ENCODE measurements at regions not wholly inside any gene's neighbourhood (a gene's known extent, or its start where the extent isn't known, plus 50 kb on each side); places are given as distances from the start of the nearest gene placed in this dataset.

DNA sequence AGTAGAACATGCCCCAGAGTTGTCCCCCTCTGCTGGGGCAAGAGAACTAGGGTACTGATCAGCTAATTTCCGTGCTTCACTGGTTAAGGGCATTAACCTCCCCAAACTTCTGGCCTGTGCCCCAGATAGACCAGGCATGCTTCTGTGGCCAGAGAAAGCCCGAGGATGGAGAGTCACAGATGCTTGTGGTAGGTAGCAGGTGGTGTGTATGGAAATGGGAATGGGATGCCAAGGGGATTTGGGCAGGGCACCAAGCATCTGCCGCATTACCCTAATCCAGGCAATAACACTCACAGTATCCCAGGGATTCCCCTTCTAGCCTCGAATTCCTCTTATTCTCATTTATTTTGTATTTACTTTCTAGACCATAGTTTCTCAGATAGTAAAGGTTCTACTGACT, 124.8 kb upstream of the KLF12 start:
- TF ChIP-seq, protein P1, sequence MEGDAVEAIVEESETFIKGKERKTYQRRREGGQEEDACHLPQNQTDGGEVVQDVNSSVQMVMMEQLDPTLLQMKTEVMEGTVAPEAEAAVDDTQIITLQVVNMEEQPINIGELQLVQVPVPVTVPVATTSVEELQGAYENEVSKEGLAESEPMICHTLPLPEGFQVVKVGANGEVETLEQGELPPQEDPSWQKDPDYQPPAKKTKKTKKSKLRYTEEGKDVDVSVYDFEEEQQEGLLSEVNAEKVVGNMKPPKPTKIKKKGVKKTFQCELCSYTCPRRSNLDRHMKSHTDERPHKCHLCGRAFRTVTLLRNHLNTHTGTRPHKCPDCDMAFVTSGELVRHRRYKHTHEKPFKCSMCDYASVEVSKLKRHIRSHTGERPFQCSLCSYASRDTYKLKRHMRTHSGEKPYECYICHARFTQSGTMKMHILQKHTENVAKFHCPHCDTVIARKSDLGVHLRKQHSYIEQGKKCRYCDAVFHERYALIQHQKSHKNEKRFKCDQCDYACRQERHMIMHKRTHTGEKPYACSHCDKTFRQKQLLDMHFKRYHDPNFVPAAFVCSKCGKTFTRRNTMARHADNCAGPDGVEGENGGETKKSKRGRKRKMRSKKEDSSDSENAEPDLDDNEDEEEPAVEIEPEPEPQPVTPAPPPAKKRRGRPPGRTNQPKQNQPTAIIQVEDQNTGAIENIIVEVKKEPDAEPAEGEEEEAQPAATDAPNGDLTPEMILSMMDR (IDR thresholded peaks at IDR 0.05; ENCODE audit: low read length) = no peak
- TF ChIP-seq EZH2 (optimal IDR thresholded peaks at IDR 0.05; ENCODE audit: low read depth, low read length) = no peak
- no peak for TF ChIP-seq EZH2phosphoT487 (IDR thresholded peaks at IDR 0.05; ENCODE audit: low read length)
